HCT116 (cell line): ENCODE measurements at regions not wholly inside any gene's neighbourhood (a gene's known extent, or its start where the extent isn't known, plus 50 kb on each side); places are given as distances from the start of the nearest gene placed in this dataset.

Experiments
- ATAC-seq: fragments of 200-7000 bp; cut with Tn5 transposase; 2 replicates; pipeline ENCODE4 v1.9.1; 2020; ENCODE audit warnings: mild to moderate bottlenecking, moderate library complexity
- BruUV-seq: library from RNA; stranded (reverse); fragments of 400-500 nt; replicated peaks from 2 replicates; lab custom pipeline; 2021; lab: Mats Ljungman, UMichigan
- CTCF ChIA-PET: fragments of 300-600 bp; sonication (Branson Sonifier 250); formaldehyde crosslinking; loops from one replicate; lab custom pipeline; 2021; ENCODE audit warnings: antibody characterized with exemption; lab: Charles Lee
- POLR2A ChIA-PET: fragments of 300-600, 350-600 bp; sonication (Branson Sonifier 250); formaldehyde crosslinking; loops from one replicate; lab custom pipeline; 2021; ENCODE audit warnings: antibody characterized with exemption; lab: Charles Lee
- RAD21 ChIA-PET, 2 experiments: fragments of 300-600 bp; sonication (Branson Sonifier 250); formaldehyde crosslinking; loops; one replicate each; lab custom pipeline; 2023; ENCODE audit warnings: low total read pairs in 2 of 2; ENCODE audit not compliant: uncharacterized antibody in 2 of 2, unreplicated experiment in 2 of 2, low non-redundant PET in 1 of 2; lab: Charles Lee
- DNase-seq: peaks from one replicate; pipeline ENCODE4 v3.0.0-alpha.2; 2010; ENCODE audit warnings: low read depth, low spot score
- H2AFZ ChIP-seq: fragments of 200-600 bp; shearing (Covaris generic), sonication (generic); 2 replicates; pipeline ENCODE4 v1.6.1; 2017; ENCODE audit warnings: low read depth, mixed run types, mixed read lengths, antibody characterized with exemption, low read length; ENCODE audit not compliant: poor library complexity, severe bottlenecking
- H3K27ac ChIP-seq: 2 replicates; pipeline ENCODE4 v1.5.1; 2012; ENCODE audit warnings: low read depth, low read length
- H3K27me3 ChIP-seq: fragments of 200-600 bp; sonication (generic); 2 replicates; pipeline ENCODE4 v1.6.1; 2016; ENCODE audit warnings: mixed run types, low read length, mixed read lengths; ENCODE audit not compliant: insufficient read depth
- H3K36me3 ChIP-seq, 2 experiments: fragments of 200-500 bp in 1 of 2; fragments of 200-600 bp in 1 of 2; sonication (Bioruptor generic) in 1 of 2; sonication (generic) in 1 of 2; 2 replicates each; pipeline versions ENCODE4 v1.5.1 to v1.6.1; 2014 to 2016; ENCODE audit warnings: low read length in 2 of 2, inconsistent platforms in 1 of 2, mixed read lengths in 1 of 2, mixed run types in 1 of 2; ENCODE audit not compliant: insufficient read depth in 2 of 2, control insufficient read depth in 1 of 2
- H3K4me1 ChIP-seq, 2 experiments: fragments of 200-600 bp in 1 of 2; sonication (generic) in 1 of 2; 2 replicates each; pipeline versions ENCODE4 v1.5.1 to v1.6.1; 2012 to 2017; ENCODE audit warnings: low read length in 2 of 2, inconsistent platforms in 1 of 2, mild to moderate bottlenecking in 1 of 2, mixed read lengths in 1 of 2, mixed run types in 1 of 2, moderate library complexity in 1 of 2; ENCODE audit not compliant: insufficient read depth in 2 of 2, control insufficient read depth in 1 of 2
- H3K4me2 ChIP-seq: fragments of 200-600 bp; sonication (generic); 2 replicates; pipeline ENCODE4 v1.6.1; 2017; ENCODE audit warnings: mixed run types, low read length, mixed read lengths
- H3K4me3 ChIP-seq, 2 experiments: fragments of 200-600 bp in 1 of 2; sonication (generic) in 1 of 2; replicated peaks in 1 of 2; 2 replicates each; pipeline ENCODE4 v1.5.1; 2011 to 2016; ENCODE audit warnings: low read length in 2 of 2, control low read depth in 1 of 2, low read depth in 1 of 2, mild to moderate bottlenecking in 1 of 2, mixed read lengths in 1 of 2, mixed run types in 1 of 2
- H3K79me2 ChIP-seq: fragments of 200-600 bp; sonication (generic); 2 replicates; pipeline ENCODE4 v1.6.1; 2017; ENCODE audit warnings: mild to moderate bottlenecking, mixed run types, low read length, moderate library complexity, mixed read lengths; ENCODE audit not compliant: insufficient read depth
- H3K9ac ChIP-seq: fragments of 200-600 bp; sonication (generic); 2 replicates; pipeline ENCODE4 v1.6.1; 2016; ENCODE audit warnings: low read length, mixed read lengths
- H3K9me2 ChIP-seq: fragments of 200-600 bp; sonication (generic), shearing (Covaris generic); 2 replicates; pipeline ENCODE4 v1.6.1; 2017; ENCODE audit warnings: mixed run types, mild to moderate bottlenecking, moderate library complexity; ENCODE audit not compliant: insufficient read depth
- H3K9me3 ChIP-seq, 2 experiments: fragments of 200-500 bp in 1 of 2; fragments of 200-600 bp in 1 of 2; sonication (Bioruptor generic) in 1 of 2; sonication (generic) in 1 of 2; 2 replicates each; pipeline ENCODE4 v1.6.1; 2014 to 2017; ENCODE audit warnings: low read length in 2 of 2, mixed read lengths in 2 of 2, inconsistent platforms in 1 of 2, low read depth in 1 of 2, mild to moderate bottlenecking in 1 of 2, mixed run types in 1 of 2, moderate library complexity in 1 of 2; ENCODE audit not compliant: control insufficient read depth in 1 of 2, insufficient read depth in 1 of 2
- H4K20me1 ChIP-seq: fragments of 200-600 bp; sonication (generic), shearing (Covaris generic); 2 replicates; pipeline ENCODE4 v1.6.1; 2017; ENCODE audit warnings: mixed run types, mild to moderate bottlenecking, moderate library complexity; ENCODE audit not compliant: insufficient read depth
- CBX3 ChIP-seq: IDR thresholded peaks from 2 replicates; pipeline ENCODE4 v1.6.1; 2012; ENCODE audit warnings: low read depth
- EGR1 ChIP-seq: IDR thresholded peaks from 2 replicates; pipeline ENCODE4 v1.6.1; 2012; ENCODE audit warnings: low read depth
- ELF1 ChIP-seq: IDR thresholded peaks from 2 replicates; pipeline ENCODE4 v1.6.1; 2012; ENCODE audit warnings: low read depth, borderline replicate concordance
- EZH2 ChIP-seq: fragments of 200-600 bp; sonication (generic); IDR thresholded peaks from 2 replicates; pipeline ENCODE4 v1.6.1; 2017; ENCODE audit warnings: antibody characterized with exemption, mixed run types
- EZH2phosphoT487 ChIP-seq: fragments of 200-600 bp; IDR thresholded peaks from 2 replicates; pipeline ENCODE4 v1.6.1; 2018; ENCODE audit warnings: antibody characterized with exemption, borderline replicate concordance
- POLR2A ChIP-seq: IDR thresholded peaks from 2 replicates; pipeline ENCODE4 v1.7.0; 2011; ENCODE audit warnings: borderline replicate concordance; ENCODE audit not compliant: insufficient read depth, insufficient read length; ENCODE audit errors: extremely low read depth
- POLR2AphosphoS5 ChIP-seq: IDR thresholded peaks from 2 replicates; pipeline ENCODE4 v1.6.1; 2011; ENCODE audit warnings: mild to moderate bottlenecking, low read depth, low read length, moderate library complexity
- RAD21 ChIP-seq: IDR thresholded peaks from 2 replicates; pipeline ENCODE4 v1.6.1; 2012; ENCODE audit warnings: low read depth, mild to moderate bottlenecking
- SIN3A ChIP-seq: IDR thresholded peaks from 2 replicates; pipeline ENCODE4 v1.6.1; 2012; ENCODE audit warnings: low read depth
- SP1 ChIP-seq: IDR thresholded peaks from 2 replicates; pipeline ENCODE4 v1.6.1; 2012; ENCODE audit warnings: low read depth
- SRF ChIP-seq: IDR thresholded peaks from 2 replicates; pipeline ENCODE4 v1.6.1; 2012; ENCODE audit warnings: low read depth
- TCF7L2 ChIP-seq: IDR thresholded peaks from 2 replicates; pipeline ENCODE4 v1.7.0; 2011; ENCODE audit warnings: borderline replicate concordance, inconsistent platforms; ENCODE audit not compliant: insufficient read depth, insufficient read length; ENCODE audit errors: extremely low read depth
- YY1 ChIP-seq: IDR thresholded peaks from 2 replicates; pipeline ENCODE4 v1.6.1; 2011; ENCODE audit warnings: low read length, low read depth, moderate library complexity, mild to moderate bottlenecking; ENCODE audit not compliant: insufficient replicate concordance; ENCODE audit errors: extremely low read depth
- ZBTB33 ChIP-seq: IDR thresholded peaks from 2 replicates; pipeline ENCODE4 v1.6.1; 2011; ENCODE audit warnings: mild to moderate bottlenecking, low read length, moderate library complexity; ENCODE audit not compliant: insufficient replicate concordance; ENCODE audit errors: extremely low read depth
- ZNF274 ChIP-seq: fragments of 200-500 bp; sonication (Bioruptor generic); IDR thresholded peaks from 2 replicates; pipeline ENCODE4 v1.6.1; 2014; ENCODE audit warnings: mild to moderate bottlenecking, low read depth, low read length, inconsistent platforms
- intact Hi-C: fragments of 100-400 bp; cut with micrococcal nuclease; formaldehyde crosslinking; loops from 2 replicates; pipeline ENCODE4 v1.10.0; 2022
- TF ChIP-seq, protein P1 (sequence below): IDR thresholded peaks from 2 replicates; pipeline ENCODE4 v1.6.1; 2012; ENCODE audit warnings: low read depth
- TF ChIP-seq, protein P2 (sequence below): IDR thresholded peaks from 2 replicates; pipeline ENCODE4 v1.6.1; 2012
- TF ChIP-seq, protein P3 (sequence below): IDR thresholded peaks from 2 replicates; pipeline ENCODE4 v1.6.1; 2012

GRCh38 chr12:97968641-97969197 is 506.1 kb downstream of the RMST start:
- Histone ChIP-seq H4K20me1 (no peaks in the 10 kb centered on the region), H3K27ac (no peak overlapping the region), H3K36me3 (no peaks in the 10 kb centered on the region), H3K79me2 (no peaks in the 10 kb centered on the region), H3K4me1 (no peaks in the 10 kb centered on the region), H3K4me3 (no peak overlapping the region), H3K9me2 (no peaks in the 10 kb centered on the region), H3K4me2 (no peak overlapping the region), H3K9ac (no peak overlapping the region), H2AFZ (no peak overlapping the region), H3K9me3 (no peaks in the 10 kb centered on the region), H3K27me3 (peaks cover 14% of the 10 kb centered on the region; the same call in 1 of the 2 replicates)
- ChIA-PET POLR2A (no interaction called here), RAD21 (no interaction called here), CTCF (interaction anchor here (1.4 to 1.5 kb wide), 2 partner anchors 8 to 429 kb away, joined by 3 to 12 read pairs; no protein-coding TSS in a partner anchor)
- no peak for DNase-seq
- intact Hi-C loops = no loop called here
- BruUV-seq = no TSS peak
- TF ChIP-seq, protein P1, sequence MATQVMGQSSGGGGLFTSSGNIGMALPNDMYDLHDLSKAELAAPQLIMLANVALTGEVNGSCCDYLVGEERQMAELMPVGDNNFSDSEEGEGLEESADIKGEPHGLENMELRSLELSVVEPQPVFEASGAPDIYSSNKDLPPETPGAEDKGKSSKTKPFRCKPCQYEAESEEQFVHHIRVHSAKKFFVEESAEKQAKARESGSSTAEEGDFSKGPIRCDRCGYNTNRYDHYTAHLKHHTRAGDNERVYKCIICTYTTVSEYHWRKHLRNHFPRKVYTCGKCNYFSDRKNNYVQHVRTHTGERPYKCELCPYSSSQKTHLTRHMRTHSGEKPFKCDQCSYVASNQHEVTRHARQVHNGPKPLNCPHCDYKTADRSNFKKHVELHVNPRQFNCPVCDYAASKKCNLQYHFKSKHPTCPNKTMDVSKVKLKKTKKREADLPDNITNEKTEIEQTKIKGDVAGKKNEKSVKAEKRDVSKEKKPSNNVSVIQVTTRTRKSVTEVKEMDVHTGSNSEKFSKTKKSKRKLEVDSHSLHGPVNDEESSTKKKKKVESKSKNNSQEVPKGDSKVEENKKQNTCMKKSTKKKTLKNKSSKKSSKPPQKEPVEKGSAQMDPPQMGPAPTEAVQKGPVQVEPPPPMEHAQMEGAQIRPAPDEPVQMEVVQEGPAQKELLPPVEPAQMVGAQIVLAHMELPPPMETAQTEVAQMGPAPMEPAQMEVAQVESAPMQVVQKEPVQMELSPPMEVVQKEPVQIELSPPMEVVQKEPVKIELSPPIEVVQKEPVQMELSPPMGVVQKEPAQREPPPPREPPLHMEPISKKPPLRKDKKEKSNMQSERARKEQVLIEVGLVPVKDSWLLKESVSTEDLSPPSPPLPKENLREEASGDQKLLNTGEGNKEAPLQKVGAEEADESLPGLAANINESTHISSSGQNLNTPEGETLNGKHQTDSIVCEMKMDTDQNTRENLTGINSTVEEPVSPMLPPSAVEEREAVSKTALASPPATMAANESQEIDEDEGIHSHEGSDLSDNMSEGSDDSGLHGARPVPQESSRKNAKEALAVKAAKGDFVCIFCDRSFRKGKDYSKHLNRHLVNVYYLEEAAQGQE = no peak
- TF ChIP-seq RAD21 (no peak), ZBTB33 (no peak), CBX3 (no peak), YY1 (no peak), ELF1 (no peak), POLR2A (no peak), SRF (no peak), ZNF274 (no peak), SIN3A (no peak), POLR2AphosphoS5 (no peak), TCF7L2 (no peak), EGR1 (no peak), SP1 (no peak), EZH2 (no peak), EZH2phosphoT487 (no peak)
- TF ChIP-seq, protein P2, sequence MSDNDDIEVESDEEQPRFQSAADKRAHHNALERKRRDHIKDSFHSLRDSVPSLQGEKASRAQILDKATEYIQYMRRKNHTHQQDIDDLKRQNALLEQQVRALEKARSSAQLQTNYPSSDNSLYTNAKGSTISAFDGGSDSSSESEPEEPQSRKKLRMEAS = no peak
- TF ChIP-seq, protein P3, sequence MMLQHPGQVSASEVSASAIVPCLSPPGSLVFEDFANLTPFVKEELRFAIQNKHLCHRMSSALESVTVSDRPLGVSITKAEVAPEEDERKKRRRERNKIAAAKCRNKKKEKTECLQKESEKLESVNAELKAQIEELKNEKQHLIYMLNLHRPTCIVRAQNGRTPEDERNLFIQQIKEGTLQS = no peak
- ATAC-seq = no peak
